ENCODE measurements at regions not wholly inside any gene's neighbourhood (a gene's known extent, or its start where the extent isn't known, plus 50 kb on each side); places are given as distances from the start of the nearest gene placed in this dataset.
"Not testable (repeated sequence)": the region's sequence is repeated elsewhere in the genome, so short reads cannot be mapped to it uniquely, and the experiment has no call there.

DNA sequence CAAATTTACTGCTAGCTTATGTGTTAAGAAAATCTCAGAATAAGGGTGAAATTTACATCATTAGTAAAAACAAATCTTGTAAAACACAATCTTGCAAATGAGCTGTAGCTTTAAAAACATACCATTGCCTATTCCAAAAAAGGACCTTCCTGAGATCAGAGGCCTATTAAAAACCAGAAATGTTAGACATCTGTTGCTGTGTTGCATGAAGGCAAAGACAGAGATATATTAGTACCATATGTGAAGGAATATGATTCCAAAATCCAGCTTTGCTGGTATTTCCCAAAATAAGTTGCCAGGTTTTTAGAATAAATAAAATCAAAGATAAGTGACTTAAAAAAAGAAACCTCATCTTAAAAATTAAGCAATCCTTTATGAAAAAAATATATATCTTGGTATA lies 504.1 kb upstream of the CDIN1 start:
- DNase-seq (ENCODE audit: low read depth) = no peak

DNA sequence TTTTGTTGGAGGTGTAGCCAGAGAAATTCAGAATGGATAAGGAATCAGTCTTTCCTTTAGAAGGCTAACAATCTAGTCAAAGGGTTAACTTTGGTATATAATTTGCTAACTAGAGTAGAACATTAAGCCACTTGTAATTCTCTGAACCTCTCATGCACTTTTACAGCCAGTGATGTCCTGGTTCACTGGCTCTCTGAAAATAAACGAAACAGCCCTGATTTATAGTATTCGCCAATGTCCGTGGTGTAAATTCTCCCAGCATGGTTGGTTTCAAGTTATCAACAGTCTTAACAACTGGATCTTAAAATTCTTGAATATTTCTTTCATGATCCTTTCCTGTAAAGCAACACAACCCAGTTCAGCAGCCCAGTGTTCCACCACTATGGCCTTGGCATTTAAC lies 500.4 kb upstream of the CDIN1 start:
- no peak for DNase-seq (ENCODE audit: low read depth)

DNA sequence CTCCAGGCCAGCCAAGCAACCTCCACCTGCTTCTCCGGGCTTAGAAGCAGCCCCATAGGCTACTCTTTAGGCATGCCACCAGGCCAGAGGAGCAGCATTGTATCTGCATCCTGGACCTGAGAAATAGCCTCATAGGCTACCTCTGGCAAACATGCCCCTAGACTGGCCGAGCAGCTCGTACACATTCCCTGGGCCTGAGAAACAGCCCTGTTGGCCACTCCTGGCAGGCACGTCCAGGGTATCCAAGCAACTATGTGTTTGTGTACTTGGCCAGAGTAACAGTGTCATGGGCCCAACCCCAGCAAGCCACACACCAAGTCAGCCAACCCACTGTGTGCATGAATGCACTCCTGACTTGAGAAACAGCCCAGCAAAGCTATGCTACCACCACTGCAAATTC lies 498.7 kb upstream of the CDIN1 start:
- DNase-seq (ENCODE audit: low read depth) = no peak

DNA sequence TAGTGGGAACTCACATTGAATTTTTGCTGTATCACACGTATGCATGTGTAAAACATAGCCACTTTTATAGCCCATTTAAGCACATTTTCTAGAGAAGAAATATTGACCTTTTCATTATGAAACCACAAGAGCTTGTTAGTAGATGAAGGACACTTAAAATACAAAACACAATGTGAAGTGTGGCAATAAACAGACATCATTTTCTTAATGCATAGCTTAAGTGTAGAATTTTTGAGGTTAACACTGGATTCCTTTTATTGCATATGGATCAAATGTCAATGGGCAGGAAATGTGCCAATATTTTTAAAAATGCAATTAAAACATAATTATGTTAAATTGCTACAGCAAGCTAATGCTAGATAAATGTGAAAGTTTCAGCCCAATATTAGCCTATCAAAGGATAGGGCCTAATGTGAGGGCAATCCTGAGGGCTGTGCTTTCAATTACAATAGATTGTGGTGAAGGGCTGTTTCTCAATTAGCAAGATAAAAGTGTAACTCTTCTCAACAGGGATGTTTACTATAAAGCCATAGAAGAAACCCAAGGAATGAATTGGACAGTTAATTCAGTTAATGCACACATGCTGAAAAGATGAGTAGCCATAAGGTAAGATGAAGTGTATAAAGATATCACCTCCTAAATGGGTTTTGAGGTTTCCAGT lies 489.0 kb upstream of the CDIN1 start:
- no peak for DNase-seq (ENCODE audit: low read depth)

DNA sequence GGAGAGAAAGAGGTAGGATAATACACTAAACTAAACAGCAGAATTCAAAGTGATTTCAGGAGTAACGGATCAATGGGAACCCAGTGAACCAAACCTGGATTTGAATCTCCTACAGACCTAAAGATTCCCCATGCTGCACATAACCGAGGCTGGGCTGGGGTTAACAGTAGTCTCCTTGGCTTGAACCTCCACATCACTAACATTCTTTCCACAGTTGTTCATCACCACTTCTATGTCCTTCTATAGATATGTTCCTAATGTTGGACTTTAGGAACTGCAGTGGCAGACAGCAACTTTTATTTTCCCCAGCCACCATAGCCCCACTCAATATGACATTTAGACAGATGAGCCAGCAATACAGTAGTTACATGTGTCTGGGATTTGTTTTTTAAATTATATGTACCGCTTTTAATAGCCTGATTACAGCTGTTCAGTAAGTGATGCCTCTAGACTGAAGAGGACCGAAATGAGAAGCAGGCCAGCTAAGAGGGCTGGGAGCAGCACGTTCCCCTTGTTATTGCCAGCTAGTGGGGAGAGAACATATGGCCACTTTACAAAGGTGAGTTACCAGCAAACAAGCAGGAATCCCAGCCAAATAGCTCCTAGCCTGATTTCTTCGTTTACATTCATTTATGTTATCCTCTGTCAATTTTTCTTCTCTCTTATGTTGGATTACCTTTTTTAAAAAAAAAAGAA lies 472.6 kb upstream of the CDIN1 start:
- DNase-seq (ENCODE audit: low read depth) = no peak

DNA sequence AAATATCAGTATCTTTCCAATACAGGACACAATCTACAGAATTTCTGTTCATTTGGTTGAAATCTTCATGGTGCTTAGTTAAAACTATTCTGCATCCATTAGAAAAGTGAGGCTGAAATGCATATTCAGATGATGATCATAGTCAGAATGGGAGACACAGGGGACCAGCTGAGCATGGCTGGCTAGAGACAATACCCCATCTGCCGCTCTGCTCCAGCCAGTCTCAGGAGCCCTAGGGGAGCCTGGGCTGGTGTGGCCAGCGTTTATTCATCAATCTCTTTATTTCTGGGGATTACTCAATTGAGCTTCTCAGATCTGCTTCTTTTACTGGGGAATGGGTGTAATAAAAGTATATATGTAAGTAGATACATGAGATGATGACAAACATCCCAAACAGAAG lies 470.9 kb upstream of the CDIN1 start:
- no peak for DNase-seq (ENCODE audit: low read depth)

DNA sequence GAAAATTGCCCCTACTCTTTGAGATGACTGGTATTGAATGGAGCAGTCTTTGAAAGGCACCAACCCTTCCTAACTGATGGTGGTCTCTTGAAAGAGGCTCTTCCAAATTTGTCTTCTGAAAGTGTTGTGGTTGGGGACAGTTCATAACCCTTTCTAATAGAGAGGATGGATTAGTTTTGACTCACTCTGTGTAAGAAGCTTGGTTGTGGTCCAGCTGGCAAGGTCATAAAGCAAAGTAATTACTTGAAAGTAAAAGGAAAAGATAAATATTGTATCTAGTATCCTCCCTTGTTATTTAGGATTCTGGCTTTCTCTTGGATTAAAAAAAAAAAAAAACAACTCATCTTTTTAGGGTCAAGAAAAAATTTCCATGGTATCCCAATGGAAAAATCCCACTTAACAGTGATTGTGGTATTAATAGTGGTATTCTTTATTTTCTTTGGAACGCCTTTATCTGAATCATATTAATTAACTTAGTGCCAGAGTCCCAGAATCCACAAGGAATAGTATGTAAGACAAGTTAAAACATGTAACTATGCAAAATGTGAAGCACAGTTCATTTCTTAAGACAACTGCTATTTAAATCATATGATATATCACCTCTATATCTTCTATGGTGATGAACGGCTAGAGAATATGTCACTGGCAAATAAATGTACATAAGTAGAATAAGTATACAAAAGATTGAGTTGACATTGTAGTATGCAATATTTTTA lies 469.3 kb upstream of the CDIN1 start:
- no peak for DNase-seq (ENCODE audit: low read depth)

DNA sequence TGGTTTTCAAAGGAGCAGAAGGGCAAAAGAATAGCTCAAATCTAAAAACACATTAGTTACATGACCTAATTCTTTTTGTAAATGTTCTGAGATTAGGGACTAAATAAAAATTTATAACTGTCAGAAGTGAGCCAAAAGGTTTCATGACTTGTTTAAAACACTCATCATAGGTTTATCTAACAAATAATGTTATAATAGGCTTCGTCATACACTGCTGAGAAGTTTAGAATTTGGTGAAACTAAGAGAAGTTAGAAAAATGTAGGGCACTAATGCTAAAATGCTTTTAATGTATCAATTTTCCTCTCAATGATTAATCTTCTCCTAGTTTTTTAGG lies 468.8 kb upstream of the CDIN1 start:
- DNase-seq (ENCODE audit: low read depth) = no peak

DNA sequence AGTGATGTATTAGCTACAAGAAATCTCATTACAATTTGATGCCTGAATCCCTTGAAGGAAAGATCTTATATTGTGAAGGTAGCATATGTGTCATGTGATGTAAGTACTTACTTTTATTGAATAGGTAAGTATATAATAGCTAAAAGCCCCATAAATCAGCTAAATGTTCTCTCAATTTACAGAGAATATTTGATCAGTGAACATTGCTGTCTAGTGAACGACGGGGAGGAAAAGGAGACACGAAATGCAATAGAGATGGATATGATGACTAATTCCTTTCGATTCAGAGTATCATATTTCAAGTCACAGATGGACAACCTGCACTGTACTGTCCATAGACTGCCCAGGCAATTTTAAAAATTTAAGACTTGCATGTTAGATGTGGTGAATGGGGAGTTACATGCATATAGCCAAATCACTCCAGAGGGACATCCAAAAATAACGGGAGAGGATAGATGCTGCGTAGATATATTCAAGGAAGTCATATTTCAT lies 462.1 kb upstream of the CDIN1 start:
- DNase-seq (ENCODE audit: low read depth) = no peak

DNA sequence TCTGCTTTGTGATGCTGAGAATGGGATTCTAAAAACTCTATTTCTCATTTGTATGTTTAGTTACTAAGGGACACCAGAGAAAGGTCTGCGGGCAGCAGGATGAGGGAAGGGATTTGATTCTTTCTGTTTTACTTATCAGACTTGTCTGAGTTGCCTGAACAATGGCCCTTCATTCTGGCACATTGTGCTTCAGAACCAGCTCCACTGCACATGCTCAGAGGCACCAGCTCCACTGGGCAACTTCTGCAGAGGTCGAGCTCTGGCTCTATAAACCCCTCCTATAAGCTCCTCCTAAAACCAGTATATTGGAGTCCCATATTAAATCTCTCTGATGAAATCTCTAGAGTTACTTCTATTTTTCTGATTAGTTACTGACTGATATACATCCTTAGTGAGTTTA lies 453.2 kb upstream of the CDIN1 start:
- no peak for DNase-seq (ENCODE audit: low read depth)

DNA sequence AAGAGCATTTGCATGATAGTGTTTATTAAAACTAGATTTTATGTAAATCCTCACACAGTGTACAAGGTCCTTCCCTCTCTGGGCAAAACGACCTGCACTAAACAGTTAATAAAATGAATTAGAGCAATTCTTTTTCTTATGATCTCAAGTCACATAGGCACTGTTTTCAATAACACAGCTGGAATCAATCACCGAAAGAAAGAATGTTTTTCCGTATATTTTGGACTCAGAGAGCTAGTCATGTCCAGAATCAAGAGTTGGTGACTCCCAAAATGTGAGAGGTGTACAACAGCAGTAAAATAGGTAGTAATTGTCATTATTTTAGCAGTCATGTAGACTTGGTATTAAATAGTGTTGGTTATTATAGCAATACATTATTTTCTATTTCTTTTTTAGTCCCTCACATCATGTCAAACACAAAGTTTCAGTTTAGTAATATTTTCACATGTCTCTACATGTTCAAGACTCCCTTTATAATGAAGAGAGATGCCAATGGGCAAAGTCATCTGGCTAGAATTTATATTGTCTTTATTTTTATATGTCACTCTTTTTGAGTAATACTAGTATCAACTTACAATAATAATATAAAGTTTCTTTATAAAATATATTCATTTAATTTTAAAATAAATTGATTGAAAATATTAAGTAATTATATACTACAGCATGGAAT lies 448.6 kb upstream of the CDIN1 start:
- DNase-seq (ENCODE audit: low read depth) = no peak

DNA sequence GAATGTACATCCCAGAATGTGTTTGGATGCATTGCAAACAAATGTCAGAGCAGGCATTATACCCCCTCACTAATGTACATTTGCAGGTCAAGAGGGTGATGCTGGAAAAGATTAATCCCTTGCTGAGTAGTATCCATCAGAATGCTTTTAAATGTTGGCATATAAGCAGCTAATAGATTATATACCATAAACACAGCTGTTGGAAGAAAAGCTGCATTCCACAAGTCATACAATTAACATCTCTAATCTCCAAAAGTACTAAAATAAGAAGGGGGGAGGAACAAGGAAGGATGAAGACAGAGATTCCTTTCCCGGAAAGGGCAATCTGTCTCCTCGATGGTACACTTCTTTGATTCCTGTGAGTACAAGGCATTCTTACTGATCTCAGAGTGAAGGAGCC lies 445.7 kb upstream of the CDIN1 start:
- no peak for DNase-seq (ENCODE audit: low read depth)

DNA sequence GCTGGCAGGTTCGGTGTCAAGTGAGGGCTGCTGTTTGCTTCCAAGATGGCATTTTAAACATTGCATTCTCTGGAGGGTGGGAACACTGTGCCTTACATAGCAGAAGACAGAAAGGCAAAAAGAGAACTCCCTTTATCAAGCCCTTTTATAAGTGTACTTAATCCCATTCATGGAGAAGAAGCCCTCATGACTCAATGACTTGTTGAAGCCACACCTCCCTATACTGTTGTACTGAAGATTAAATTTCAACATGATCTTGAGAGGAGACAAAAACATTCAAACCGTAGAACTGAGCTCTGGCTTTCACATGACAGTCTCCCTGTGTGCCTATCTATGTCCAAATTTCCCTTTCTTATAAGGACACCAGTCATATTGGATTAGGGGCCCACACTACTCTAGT lies 443.4 kb upstream of the CDIN1 start:
- DNase-seq (ENCODE audit: low read depth) = no peak

DNA sequence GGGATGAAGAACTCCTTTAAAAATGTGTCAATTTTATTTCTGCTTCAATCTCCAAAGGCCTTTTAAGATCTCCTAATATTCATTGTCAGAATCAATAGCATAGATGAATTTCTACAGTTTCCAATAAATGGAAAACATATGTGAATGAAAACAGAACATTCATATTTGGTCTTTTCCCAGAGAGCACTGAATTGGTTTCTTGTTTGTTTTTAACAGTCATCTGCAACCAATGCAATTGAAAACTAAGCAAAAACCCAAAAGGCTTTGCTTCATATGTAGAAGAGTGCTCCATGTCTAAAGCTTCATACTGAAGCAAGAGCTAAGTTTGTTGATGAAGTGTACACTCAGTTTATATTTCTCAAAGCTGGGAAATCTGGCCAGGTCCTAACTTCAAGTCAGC lies 426.5 kb upstream of the CDIN1 start:
- no peak for DNase-seq (ENCODE audit: low read depth)

DNA sequence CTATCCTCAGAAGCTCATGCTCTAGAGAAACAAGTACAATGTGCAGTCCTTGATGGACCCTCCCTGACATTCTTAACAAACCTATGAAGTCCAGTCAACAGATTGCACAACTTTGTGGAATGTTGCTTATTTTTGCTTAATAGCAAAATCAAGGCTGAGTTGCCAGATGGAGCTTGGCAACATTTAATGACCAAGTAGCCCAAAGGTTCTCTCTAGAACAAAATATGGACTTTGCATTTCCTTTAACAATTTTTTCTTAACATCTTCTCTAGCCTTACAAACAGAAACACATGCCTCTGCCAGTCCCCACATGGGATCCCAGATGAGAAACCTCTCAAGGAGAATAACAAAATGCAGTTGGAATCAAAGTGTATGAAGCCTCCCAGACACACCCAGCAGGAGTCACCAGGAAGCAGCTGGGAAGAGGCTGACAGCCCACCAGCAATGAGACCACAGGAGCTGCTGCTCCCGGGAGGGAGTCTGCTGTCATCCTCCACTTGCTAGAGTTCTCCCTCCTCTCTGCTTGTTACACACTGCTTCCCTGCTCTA lies 422.5 kb upstream of the CDIN1 start:
- DNase-seq (ENCODE audit: low read depth) = no peak

DNA sequence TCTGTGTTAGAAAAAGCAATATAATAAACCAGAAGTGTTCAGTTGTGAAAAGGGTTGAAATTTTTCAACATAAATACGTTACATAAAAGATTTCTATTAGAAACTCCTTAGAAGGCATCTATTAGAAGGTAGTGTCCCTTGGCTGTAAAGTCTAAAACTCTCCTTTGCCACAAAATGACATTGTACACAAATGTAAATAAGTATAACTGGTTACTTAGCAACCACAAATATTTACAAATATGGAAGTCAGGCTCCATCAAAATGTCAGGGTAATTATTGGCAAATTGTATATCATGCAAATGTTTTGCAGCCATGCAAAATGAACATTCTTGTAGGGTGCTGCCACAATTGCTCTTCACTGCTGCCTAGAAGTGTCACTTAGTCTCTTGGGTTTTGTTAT lies 419.1 kb upstream of the CDIN1 start:
- DNase-seq (ENCODE audit: low read depth) = no peak

DNA sequence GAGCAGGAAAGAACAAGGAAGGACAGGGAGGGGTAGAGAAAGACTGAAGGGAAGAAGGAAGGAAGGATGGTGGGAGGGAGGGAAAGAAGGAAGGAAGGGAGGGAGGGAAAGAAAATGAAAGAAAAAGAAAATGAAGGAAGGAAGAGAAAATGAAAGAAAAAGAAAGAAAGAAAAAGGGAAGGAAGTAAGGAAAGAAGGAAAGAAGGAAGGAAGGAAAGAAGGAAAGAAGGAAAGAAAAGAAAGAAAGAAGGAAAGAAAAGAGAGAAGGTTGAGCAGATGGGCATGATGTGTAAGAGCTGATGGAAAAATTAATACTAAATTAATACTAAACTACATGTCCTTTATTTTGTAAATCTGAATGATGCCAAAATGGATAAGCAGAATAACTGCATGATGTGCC lies 418.3 kb upstream of the CDIN1 start:
- DNase-seq (ENCODE audit: low read depth) = no peak

DNA sequence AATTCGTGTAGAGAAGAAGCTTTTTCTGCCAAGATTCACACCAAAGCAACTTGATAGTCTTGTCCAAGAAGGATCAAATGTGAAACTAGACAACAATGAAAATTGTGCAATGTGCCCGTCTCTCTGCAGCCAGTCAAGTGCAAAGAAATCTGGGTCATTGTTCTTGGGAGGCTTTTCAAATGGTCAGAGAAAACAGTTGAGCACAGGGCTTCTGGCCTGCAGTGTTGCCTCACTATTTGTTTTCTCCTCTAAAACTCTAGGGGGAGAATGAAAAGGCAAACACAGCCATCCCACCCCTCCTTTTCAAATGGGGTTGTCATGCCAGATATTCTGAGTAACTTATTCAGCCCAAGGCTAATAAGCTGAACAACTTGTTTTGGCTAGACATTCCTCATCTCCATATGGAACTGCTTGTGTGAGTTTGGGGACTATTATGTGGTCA lies 417.6 kb upstream of the CDIN1 start:
- no peak for DNase-seq (ENCODE audit: low read depth)

DNA sequence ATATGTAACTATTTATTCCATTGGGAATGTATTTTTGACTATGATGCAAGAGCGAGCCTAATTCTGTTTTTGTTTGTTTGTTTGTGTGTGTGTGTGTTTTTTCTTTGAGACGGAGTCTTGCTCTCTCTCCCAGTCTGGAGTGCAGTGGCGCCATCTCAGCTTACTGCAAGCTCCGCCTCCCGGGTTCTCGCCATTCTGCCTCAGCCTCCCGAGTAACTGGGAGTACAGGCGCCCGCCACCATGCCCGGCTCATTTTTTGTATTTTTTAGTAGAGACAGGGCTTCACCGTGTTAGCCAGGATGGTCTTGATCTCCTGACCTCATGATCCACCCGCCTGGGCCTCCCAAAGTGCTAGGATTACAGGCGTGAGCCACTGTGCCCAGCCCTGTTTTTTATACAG lies 415.4 kb upstream of the CDIN1 start:
- DNase-seq (ENCODE audit: low read depth) = not testable (repeated sequence)

DNA sequence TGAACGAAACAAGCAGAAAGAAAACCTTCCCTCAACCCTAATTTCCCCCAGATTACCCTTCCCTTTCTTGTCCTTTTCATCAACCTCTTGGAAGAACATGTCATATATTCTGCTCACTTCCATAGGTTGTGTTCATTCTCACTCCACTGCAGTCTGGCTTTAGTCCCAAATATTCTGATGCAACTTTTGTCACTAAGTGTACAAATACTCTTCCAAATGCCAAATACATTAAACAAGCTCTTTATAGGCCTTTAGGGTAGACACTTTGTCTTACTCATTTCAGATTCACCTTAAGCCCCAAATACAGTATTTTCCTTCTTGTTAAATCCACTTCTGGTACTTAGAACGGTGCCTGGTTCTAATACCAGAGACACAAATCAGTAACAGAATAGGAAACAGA lies 406.5 kb upstream of the CDIN1 start:
- DNase-seq (ENCODE audit: low read depth) = no peak

DNA sequence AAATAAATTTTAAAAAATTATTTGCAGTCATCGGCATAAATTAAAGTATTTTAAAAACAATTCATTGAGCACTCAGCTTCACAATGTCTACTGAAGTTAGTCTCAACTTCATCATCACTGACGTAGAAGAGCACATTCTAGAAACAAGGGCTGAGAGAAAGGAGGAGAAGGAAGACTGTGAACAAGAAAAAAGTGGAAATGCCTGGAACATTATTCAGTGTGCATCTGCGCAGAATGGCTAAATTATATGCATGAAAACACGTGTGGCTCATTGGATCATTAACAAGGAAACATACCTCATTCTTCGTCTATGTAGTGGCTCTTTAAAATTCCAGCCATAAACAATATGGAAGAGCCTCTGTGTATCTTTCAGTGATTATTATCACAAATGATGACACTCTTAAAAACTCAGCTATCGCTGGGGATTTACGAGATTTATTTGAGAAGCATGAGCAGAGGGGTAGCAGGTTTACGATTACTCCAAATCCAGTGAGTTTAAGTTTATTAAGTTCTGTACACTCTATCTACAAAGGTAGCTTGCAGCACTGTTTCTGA lies 404.2 kb upstream of the CDIN1 start:
- DNase-seq (ENCODE audit: low read depth) = no peak

DNA sequence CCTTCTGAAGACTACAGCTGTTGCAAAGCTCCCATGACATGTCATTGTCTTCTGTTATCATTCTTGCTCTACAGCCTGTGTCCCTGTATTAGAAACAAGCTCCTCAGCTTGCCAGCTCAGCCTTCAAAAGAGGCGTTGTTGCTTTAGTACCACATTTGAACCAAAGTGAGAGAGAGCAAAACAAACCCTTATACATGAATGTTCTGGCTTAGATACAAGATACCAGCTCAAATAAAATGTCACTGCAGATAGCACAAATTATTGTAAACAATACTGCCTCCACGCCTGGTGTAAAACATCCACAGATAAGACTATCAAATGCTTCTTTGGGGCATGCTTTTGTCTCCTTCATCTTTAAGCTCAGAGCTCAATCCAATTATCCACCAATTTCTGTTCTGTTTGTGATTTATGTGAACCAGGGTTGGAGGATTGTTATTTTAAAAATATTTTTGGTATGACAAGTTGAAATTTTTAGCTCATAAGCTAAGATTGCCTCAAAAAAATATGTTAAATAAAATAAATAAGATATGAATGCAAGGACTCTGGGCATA lies 403.6 kb upstream of the CDIN1 start:
- DNase-seq (ENCODE audit: low read depth) = no peak
